GM12878 (cell line): ENCODE measurements at regions not wholly inside any gene's neighbourhood (a gene's known extent, or its start where the extent isn't known, plus 50 kb on each side); places are given as distances from the start of the nearest gene placed in this dataset.
"Not testable (repeated sequence)": the region's sequence is repeated elsewhere in the genome, so short reads cannot be mapped to it uniquely, and the experiment has no call there.

Experiments
- ATAC-seq: fragments of 200-7000 bp; cut with Tn5 transposase; 3 replicates; pipeline ENCODE4 v1.9.1; 2020; ENCODE audit warnings: mild to moderate bottlenecking, moderate library complexity
- BruUV-seq: library from RNA; stranded (reverse); fragments of 400-500 nt; replicated peaks from 2 replicates; lab custom pipeline; 2021; lab: Mats Ljungman, UMichigan
- CTCF ChIA-PET: fragments of 300-600 bp; sonication (Branson Sonifier 250); formaldehyde crosslinking; extraction: SDS; loops from one replicate; lab custom pipeline; 2021; ENCODE audit warnings: inconsistent platforms; lab: Yijun Ruan, JAX
- POLR2A ChIA-PET: fragments of 350-600 bp; formaldehyde crosslinking; extraction: SDS; loops from one replicate; lab custom pipeline; 2021; ENCODE audit warnings: inconsistent platforms; lab: Charles Lee
- RAD21 ChIA-PET: fragments of 300-600 bp; sonication (Branson Sonifier 250); formaldehyde crosslinking; loops from one replicate; lab custom pipeline; 2023; ENCODE audit warnings: antibody characterized with exemption; ENCODE audit not compliant: unreplicated experiment; lab: Charles Lee
- SMC1A ChIA-PET: fragments of 300-600 bp; sonication (Branson Sonifier 250); formaldehyde crosslinking; loops from one replicate; lab custom pipeline; 2023; ENCODE audit not compliant: unreplicated experiment, uncharacterized antibody; lab: Charles Lee
- DNase-seq: peaks from one replicate; pipeline ENCODE4 v3.0.0-alpha.2; 2011; ENCODE audit warnings: low read depth, low spot score
- FAIRE-seq: peaks from 3 replicates; lab custom pipeline; 2011; peaks lifted over from hg19 to GRCh38; lab: Jason Lieb, UNC
- H2AFZ ChIP-seq: 2 replicates; pipeline ENCODE4 v1.6.0; 2011; ENCODE audit warnings: low read depth, low read length, control low read depth; ENCODE audit not compliant: control insufficient read depth
- H3K27ac ChIP-seq: 2 replicates; pipeline ENCODE4 v1.5.1; 2011; ENCODE audit warnings: control low read depth; ENCODE audit not compliant: control insufficient read depth, insufficient read depth
- H3K27me3 ChIP-seq, 2 experiments: replicated peaks in 1 of 2; 2 replicates each; pipeline versions ENCODE4 v1.6.0 to v1.6.1; 2011; ENCODE audit warnings: low read length in 1 of 2; ENCODE audit not compliant: control insufficient read depth in 2 of 2, insufficient read depth in 2 of 2
- H3K36me3 ChIP-seq, 2 experiments: 2 replicates each; pipeline ENCODE4 v1.5.1; 2011; ENCODE audit warnings: low read length in 1 of 2; ENCODE audit not compliant: control insufficient read depth in 2 of 2, insufficient read depth in 2 of 2
- H3K4me1 ChIP-seq: 2 replicates; pipeline ENCODE4 v1.6.1; 2011; ENCODE audit warnings: mild to moderate bottlenecking, low read length, moderate library complexity, mixed read lengths; ENCODE audit not compliant: control insufficient read depth, insufficient read depth
- H3K4me2 ChIP-seq: 2 replicates; pipeline ENCODE4 v1.6.0; 2011; ENCODE audit warnings: control low read depth; ENCODE audit not compliant: control insufficient read depth, insufficient read depth
- H3K4me3 ChIP-seq: fragments of 200-600 bp; sonication (generic); 2 replicates; pipeline ENCODE4 v1.5.1; 2016
- H3K79me2 ChIP-seq: 2 replicates; pipeline ENCODE4 v1.6.0; 2011; ENCODE audit warnings: low read length; ENCODE audit not compliant: control insufficient read depth, insufficient read depth
- H3K9ac ChIP-seq: 2 replicates; pipeline ENCODE4 v1.8.0; 2011; ENCODE audit warnings: low read length, control low read depth, mixed read lengths; ENCODE audit not compliant: control insufficient read depth, insufficient read depth
- H3K9me3 ChIP-seq: replicated peaks from 3 replicates; pipeline ENCODE4 v1.5.1; 2011; ENCODE audit warnings: mild to moderate bottlenecking, low read length; ENCODE audit not compliant: control insufficient read depth, insufficient read depth
- H4K20me1 ChIP-seq: 2 replicates; pipeline ENCODE4 v1.6.0; 2011; ENCODE audit not compliant: control insufficient read depth, insufficient read depth
- FOS ChIP-seq: IDR thresholded peaks from 3 replicates; pipeline ENCODE4 v1.6.1; 2011; ENCODE audit warnings: borderline replicate concordance; ENCODE audit not compliant: insufficient read length; ENCODE audit errors: extremely low read depth
- LARP7 ChIP-seq: fragments of 450-650 bp; IDR thresholded peaks from 2 replicates; pipeline ENCODE4 v1.6.1; 2017; ENCODE audit warnings: mild to moderate bottlenecking
- NFYA ChIP-seq: IDR thresholded peaks from 2 replicates; pipeline ENCODE4 v1.6.1; 2011; ENCODE audit warnings: low read depth, mild to moderate bottlenecking, low read length, improper control_type of control experiment, borderline replicate concordance
- POLR2AphosphoS5 ChIP-seq: IDR thresholded peaks from 2 replicates; pipeline ENCODE4 v1.6.1; 2011; ENCODE audit warnings: mild to moderate bottlenecking, low read length, inconsistent platforms
- SRF ChIP-seq, 2 experiments: IDR thresholded peaks; 2 replicates each; pipeline ENCODE4 v1.6.1; 2011; ENCODE audit warnings: low read depth in 2 of 2, low read length in 2 of 2, mild to moderate bottlenecking in 1 of 2, moderate library complexity in 1 of 2
- WGBS: methylation state at CpG from one replicate; pipeline ENCODE4 v1.1.6; 2016; ENCODE audit warnings: low lambda C conversion rate; ENCODE audit not compliant: insufficient replicate concordance, insufficient coverage; ENCODE audit errors: missing lambda C conversion rate; 5-methylcytosine and 5-hydroxymethylcytosine counted together
- in situ Hi-C: fragments of 300-500 bp; cut with MboI; formaldehyde crosslinking; loops from 9 replicates; pipeline ENCODE4 v1.14.3; 2018; ENCODE audit warnings: mixed read lengths
- intact Hi-C: fragments of 100-400 bp; cut with micrococcal nuclease; formaldehyde crosslinking; loops from one replicate; pipeline ENCODE4 v1.14.2; 2022; ENCODE audit not compliant: unreplicated experiment
- TF ChIP-seq, protein P1 (sequence below): IDR thresholded peaks from 2 replicates; pipeline ENCODE4 v1.6.1; 2012; ENCODE audit warnings: improper control_type of control experiment, low read depth, low read length; ENCODE audit not compliant: insufficient replicate concordance

DNA sequence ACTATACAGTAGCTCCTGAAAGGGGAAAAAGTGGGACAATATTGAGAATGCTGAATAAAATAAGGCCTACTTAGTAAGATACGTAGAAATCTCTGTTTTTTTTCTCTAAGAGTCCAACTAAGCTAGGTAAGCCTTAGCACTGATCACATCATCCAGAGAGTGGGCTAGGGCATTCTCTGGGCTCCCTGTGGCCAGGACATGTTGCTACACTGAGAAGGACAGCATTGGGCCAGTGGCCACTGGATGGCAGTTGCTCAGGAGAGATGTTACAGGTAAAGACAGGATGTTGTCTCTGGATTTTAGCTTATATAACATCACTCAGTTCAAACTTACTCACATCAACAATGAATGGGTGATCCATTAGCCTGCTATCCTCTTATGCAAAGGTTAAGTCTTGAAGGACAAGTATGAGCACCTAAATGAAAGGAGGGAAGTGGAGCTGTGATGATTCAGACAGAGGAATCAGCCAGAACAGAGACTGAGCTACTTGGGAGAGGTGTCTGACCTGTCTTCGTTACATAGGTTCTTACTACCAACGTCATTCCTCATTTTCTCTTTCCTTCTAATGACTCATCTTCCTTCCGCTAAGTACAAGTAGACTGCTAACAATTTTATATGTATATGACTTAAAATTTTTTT lies 226.6 kb upstream of the ADCY2 start:
- DNase-seq (no peak), ATAC-seq (no peak), FAIRE-seq (no peak)
- SMC1A ChIA-PET: no interaction called here
- BruUV-seq: no TSS peak
- 35% methylated on average over 4 of the region's 4 CpGs for WGBS
- Histone ChIP-seq H3K27me3 (no peaks in the 10 kb centered on the region), H3K9me3 (no peaks in the 10 kb centered on the region), H3K9ac (no peak overlapping the region), H3K79me2 (no peaks in the 10 kb centered on the region), H3K4me3 (no peak overlapping the region), H3K27ac (no peak overlapping the region), H4K20me1 (no peaks in the 10 kb centered on the region), H2AFZ (no peak overlapping the region), H3K36me3 (no peaks in the 10 kb centered on the region), H3K4me1 (no peaks in the 10 kb centered on the region), H3K4me2 (no peak overlapping the region)
- in situ Hi-C loops (no loop called here), intact Hi-C loops (no loop called here)
- POLR2A ChIA-PET: no interaction called here
- TF ChIP-seq POLR2AphosphoS5: no peak
- TF ChIP-seq SRF (IDR thresholded peaks at IDR 0.05; ENCODE audit: low read depth in 2 of 2, low read length in 2 of 2): no peak
- no peak for TF ChIP-seq FOS
- TF ChIP-seq NFYA: no peak
- no peak for TF ChIP-seq LARP7
- TF ChIP-seq, protein P1, sequence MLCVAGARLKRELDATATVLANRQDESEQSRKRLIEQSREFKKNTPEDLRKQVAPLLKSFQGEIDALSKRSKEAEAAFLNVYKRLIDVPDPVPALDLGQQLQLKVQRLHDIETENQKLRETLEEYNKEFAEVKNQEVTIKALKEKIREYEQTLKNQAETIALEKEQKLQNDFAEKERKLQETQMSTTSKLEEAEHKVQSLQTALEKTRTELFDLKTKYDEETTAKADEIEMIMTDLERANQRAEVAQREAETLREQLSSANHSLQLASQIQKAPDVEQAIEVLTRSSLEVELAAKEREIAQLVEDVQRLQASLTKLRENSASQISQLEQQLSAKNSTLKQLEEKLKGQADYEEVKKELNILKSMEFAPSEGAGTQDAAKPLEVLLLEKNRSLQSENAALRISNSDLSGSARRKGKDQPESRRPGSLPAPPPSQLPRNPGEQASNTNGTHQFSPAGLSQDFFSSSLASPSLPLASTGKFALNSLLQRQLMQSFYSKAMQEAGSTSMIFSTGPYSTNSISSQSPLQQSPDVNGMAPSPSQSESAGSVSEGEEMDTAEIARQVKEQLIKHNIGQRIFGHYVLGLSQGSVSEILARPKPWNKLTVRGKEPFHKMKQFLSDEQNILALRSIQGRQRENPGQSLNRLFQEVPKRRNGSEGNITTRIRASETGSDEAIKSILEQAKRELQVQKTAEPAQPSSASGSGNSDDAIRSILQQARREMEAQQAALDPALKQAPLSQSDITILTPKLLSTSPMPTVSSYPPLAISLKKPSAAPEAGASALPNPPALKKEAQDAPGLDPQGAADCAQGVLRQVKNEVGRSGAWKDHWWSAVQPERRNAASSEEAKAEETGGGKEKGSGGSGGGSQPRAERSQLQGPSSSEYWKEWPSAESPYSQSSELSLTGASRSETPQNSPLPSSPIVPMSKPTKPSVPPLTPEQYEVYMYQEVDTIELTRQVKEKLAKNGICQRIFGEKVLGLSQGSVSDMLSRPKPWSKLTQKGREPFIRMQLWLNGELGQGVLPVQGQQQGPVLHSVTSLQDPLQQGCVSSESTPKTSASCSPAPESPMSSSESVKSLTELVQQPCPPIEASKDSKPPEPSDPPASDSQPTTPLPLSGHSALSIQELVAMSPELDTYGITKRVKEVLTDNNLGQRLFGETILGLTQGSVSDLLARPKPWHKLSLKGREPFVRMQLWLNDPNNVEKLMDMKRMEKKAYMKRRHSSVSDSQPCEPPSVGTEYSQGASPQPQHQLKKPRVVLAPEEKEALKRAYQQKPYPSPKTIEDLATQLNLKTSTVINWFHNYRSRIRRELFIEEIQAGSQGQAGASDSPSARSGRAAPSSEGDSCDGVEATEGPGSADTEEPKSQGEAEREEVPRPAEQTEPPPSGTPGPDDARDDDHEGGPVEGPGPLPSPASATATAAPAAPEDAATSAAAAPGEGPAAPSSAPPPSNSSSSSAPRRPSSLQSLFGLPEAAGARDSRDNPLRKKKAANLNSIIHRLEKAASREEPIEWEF: no peak
- CTCF ChIA-PET: no interaction called here
- RAD21 ChIA-PET: no interaction called here

DNA sequence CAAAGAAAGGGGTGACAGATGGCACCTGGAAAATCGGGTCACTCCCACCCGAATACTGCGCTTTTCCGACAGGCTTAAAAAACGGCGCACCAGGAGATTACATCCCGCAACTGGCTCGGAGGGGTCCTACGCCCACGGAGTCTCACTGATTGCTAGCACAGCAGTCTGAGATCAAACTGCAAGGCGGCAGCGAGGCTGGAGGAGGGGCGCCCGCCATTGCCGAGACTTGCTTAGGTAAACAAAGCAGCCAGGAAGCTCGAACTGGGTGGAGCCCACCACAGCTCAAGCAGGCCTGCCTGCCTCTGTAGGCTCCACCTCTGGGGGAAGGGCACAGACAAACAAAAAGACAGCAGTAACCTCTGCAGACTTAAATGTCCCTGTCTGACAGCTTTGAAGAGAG lies 225.2 kb upstream of the ADCY2 start:
- POLR2A ChIA-PET, H3K9ac ChIP-seq, H2AFZ ChIP-seq, intact Hi-C loops, H4K20me1 ChIP-seq, H3K27ac ChIP-seq, H3K4me3 ChIP-seq, SMC1A ChIA-PET, H3K4me1 ChIP-seq, H3K27me3 ChIP-seq, FAIRE-seq, RAD21 ChIA-PET, H3K79me2 ChIP-seq, CTCF ChIA-PET, in situ Hi-C loops, ATAC-seq, BruUV-seq, H3K4me2 ChIP-seq, H3K36me3 ChIP-seq, H3K9me3 ChIP-seq, DNase-seq: not testable (repeated sequence)
- WGBS: 59% methylated on average over 16 of the region's 16 CpGs
